Fibroblast of skin of right biceps (primary cell): ENCODE measurements at regions not wholly inside any gene's neighbourhood (a gene's known extent, or its start where the extent isn't known, plus 50 kb on each side); places are given as distances from the start of the nearest gene placed in this dataset.
"Not testable (repeated sequence)": the region's sequence is repeated elsewhere in the genome, so short reads cannot be mapped to it uniquely, and the experiment has no call there.

ENCODE experiments used
- DNase-seq: peaks from one replicate; pipeline ENCODE4 v3.0.0-alpha.2; 2013

DNA sequence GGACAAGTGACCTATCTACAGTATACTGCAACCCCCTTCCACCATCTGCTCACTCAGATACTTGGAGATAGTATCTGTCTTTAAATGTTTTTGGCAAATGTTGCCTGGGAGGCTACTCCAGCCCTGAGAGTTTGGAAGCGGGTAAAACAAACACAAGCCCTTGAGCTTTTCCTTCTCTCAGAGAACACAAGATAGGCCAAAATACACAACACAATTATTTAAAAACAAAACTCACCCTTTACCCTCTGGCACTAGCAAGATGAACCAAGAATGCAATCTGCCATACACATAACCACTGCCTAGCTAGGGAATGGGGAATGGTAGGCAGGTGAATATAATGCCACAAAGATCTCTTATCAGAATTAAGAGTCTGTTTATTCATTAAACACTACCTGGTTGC is 324.7 kb upstream of the FAM47C start:
- DNase-seq, result no peak

DNA sequence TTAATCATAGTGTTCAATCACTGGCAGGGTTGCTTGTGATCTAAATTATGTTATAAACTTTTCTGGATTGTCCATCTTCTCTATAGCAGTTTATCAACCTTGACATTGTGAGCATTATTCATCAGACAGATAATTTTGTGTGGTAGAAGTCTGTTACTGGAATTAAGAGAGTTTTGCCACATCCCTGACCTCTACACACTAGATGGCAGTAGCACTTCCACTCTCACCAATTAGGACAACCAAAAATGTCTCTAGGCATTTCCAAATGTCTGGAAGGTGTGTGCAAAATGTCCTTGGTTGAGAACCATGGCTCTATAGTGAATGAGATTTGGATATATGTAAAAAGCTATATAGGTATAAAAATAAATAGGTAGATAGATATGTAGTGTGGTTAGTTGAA is 324.1 kb upstream of the FAM47C start:
- no peak for DNase-seq

DNA sequence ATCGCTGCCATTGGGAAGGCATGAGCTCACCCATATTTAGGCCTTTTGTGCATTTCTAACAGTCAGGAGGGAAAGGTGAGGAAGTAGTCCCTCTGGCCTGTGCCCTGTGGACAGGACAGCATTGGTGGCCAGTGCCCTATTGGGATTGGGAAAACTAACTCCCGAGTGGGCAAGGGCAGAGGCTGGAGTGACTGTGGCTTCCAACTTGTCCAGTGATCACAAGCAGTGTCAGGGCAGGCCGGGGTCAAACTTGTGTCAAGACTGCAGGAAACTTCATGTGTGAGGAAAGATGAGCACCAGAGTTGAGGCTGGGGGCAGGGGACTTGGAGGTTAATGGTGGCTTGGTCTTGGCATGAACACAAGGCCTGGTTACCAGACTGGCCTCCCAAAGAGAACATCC is 286.2 kb upstream of the FAM47C start:
- DNase-seq, result no peak

DNA sequence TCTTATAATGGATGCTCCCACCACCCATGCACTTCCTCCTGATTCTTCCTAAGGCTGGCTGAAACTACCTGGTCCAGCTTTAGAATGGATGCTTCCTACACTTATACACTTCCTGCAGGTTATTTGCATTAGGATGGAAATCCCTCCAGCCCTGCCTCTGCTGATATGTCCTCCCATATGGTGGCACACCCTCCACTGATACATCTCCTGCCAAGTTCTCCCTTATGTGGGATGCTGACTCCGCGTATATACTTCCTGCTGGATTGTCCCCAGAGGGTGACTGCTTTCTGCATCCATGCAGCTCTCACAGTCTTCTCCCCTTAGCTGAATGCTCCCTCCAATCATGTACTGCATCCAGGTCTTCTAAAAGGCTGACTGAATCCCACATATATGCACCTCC is 254.6 kb upstream of the FAM47C start:
- DNase-seq, result no peak

DNA sequence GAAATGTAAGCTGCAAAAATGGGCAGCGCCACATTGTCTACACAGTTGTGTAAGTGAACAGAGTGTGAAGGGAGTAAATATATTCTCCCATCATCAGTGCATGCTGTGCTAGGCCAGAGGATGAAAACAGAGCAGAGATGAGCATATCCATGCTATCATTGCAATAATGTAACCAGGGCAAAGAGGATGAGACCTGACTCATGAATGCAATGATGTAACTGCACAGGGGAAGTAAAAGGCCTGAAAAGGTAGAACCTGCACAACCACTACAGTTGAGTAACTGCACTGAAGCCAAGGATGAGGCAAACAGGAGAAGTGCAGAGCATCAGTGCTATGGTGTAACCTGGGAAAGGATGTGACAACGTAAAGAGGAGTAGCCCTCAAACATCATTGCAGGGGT is 220.4 kb upstream of the FAM47C start:
- no peak for DNase-seq

DNA sequence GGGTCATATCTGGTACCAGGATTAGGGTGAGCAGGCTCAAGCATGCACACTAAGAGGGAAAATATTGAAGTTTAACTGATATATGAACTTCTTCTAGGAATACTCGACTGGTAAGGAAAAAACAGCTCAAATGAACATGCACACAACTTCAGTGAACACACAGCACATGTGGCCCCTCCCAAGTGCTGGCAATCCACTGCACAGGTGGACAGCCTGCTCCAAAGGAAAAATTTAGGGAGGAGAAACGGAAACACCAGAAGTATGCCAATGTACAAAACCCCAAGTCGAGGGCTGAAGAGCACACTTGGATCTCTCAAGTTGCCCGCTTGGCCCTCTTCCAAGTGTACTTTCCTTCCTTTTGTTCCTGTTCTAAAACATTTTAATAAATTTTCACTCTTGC is 205.0 kb upstream of the FAM47C start:
- DNase-seq, result no peak

DNA sequence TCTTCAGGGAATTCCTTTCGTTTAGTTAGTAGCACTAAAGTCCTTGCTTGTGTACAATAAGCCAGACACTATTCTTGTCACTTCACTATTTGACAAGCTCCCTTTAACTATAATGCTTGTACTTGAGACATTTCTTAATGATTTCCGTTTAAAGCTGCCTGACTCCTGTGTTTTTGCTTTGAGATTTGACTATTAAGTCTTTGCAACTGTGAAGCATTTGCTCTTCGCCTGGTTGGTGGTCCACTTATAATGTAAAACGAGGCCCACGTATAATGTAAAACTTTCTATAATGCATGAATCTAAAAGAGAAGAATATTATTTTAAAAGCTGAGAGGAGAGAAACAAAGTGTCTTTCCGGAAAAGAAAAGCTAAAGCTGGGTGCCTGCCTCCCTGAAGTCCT is 204.1 kb upstream of the FAM47C start:
- DNase-seq, result no peak

DNA sequence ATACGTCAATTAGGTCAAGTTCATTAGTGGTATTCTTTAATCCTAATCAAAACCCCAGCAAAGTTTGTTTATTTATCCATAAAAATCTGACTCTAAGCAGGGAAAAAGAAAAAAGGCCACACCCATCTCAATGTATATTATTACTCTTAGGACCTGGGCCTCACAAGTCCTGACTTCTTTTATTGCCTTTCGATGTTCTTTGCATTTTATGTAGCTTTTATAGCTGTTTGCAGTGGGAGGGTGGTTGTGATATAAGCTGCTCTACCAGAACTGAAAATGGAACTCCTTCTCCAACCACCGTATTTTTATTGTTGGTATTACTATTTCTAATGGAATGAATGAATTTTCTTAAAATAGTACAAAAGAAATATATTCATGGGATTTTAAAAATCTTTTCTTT is 163.3 kb upstream of the FAM47C start:
- DNase-seq, result no peak

DNA sequence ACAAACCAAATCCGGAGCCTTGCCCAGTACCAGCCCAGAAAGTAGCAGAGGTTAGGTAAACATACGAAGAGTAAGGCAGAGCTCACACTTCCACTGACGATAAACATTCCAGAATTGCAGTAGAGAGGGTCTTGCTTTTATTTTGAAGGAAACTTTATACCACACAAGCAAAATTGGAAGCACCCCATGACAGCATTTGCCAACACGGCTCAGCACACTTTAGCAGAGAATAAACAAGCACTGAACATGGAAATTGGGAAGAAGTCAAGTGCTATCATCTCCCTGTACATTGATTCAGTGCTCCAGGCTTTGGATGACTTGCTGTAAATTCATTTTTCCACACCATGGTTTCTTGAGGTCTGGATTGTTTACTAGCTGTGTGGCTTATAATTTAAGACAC is 160.7 kb upstream of the FAM47C start:
- DNase-seq, result no peak

DNA sequence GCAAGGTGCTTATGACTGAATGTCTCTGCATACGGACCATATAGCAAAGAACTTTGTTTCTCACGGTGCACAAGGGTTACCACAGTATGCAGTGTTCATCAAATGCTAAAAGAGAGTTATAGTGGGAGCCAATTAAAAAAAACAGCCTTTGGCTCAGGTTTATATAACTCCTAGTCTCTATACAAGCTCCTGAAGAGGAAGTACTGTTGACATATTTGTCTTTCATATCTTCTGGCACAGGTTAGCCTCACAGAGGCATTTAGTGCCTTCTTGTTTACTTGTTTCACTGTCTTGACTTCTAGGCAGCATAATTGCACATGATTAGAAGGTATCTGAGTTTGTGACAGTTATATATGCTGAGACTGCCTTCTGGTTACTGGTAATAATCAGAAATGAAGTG is 158.8 kb upstream of the FAM47C start:
- no peak for DNase-seq

DNA sequence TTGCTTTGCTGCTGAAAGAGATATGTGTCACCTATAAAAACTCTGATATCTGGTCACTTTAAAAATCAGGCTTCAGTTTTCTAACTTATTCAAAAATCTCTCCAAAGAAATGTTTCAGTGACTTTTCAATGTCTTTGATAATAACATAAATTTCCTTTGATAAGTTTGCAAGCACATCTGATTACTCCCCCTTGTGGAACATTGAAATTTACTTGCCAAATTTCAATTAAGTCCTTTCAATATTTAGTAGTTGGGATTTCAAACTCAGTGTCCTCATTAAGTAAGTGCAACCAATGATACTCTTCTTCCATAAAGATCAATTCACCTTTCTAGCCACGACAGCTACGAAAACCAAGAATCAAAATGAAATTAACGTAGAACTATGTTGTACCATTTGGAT is 151.3 kb upstream of the FAM47C start:
- no peak for DNase-seq

DNA sequence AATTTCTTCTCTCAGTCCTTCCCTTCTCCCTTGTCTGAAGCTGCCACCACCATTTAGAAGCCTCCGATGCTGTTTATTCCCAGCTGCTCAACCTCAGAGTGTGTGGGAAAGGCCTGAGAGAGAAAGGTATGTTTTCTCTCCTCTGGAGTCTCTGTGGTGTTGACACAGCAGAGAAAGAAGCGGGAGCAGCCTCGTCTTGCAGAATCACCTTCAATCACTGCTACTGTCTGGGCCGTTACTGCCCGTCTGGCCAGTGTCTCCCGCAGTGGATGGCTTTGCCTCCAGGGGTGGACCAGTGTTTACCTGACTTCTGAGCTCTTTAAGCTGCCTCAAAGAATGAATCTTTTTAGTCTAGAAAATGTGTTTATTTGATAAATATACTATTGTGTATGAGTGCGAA is 148.9 kb upstream of the FAM47C start:
- DNase-seq, result no peak

DNA sequence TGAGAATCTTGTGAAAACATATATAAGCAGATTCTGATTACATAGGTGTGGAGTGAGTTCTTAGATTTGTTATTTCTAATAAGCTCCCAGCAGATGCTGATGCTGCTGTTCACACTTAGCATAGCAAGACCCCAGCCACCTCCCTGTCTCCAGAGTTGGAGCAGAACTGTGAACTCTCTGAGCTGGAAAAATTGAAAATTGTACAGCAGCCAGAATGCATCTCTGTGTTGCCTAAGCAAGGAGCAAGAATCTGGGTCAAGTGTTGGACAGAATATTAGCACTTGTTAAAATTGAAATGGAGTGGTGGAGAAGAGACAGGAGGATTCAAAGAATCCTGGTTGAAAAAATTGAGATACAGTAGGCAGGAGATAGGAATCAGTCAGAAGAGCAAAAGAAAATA is 146.6 kb upstream of the FAM47C start:
- no peak for DNase-seq

DNA sequence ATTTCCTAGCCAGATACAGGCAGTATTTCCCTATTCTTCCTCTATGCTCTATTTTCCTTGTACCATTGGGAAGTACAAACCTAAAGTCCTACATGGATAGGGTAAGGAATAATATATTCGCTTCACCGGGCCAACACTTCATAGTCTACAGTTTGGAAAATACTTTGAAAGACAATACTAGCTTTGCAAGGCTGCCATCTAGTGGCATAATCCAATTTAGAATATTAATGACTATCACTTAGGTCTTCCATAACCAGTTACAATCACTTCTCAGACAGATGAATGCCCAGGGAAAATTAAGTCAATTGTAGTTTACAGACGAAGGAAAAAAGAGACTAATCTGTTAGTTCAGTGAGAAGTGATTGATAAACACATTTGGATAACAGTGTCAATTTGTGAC is 141.0 kb upstream of the FAM47C start:
- DNase-seq, result peak; percentile 7

DNA sequence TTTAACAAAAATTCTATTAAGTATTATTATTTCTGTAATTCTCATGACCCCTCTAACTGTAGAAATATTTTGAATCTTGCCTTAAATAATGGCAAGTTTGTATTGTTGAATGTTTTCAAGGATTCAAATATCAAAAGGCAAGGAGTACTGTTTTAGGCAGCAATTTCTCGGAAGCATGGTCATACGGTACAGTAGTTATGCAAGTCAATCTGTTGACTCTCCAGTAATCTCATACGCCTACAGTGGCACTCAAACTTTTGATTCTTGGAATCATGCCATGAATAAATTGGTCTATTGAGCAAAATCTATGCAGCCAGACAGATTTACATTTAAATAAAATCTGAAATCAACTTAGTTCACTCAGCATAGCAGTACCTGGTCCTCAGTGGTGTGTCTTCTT is 139.6 kb upstream of the FAM47C start:
- no peak for DNase-seq

DNA sequence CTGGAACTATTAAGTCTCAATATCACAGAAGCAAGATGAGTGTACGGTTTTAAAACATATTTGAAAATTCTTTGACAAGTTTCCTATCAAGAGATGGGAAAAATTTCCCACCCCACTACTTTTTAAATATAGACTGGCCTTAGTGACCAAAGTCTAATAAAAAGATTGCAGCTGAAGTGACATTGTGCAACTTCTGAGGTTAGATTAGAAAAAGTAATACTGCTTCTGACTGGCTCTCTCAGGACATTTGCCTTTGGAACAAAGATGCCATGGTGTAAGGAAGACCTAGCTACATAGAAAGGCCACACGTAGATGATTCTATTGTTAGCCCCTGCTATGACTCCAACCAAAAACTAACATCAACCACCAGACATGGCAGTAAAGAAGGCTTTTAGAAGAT is 138.7 kb upstream of the FAM47C start:
- no peak for DNase-seq

DNA sequence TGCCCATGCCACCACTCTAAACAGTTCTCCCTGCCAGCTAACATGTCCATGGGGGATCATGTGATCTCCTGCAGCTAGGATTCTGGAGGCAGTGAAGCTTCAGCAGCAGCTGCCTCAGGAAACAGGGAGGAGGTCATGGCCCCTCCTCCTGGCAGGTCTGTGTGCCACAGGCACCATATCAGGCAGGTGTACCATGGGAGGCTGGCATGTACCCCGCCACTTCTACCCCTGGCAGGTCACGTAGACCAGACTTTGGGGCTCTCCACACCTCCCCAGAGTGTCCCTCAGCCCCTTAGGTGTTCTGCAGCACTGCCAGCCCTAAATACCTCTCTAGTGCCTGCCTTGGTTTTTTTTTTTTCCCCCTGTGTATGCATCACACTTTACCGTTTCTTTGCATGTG is 110.5 kb upstream of the FAM47C start:
- no peak for DNase-seq

DNA sequence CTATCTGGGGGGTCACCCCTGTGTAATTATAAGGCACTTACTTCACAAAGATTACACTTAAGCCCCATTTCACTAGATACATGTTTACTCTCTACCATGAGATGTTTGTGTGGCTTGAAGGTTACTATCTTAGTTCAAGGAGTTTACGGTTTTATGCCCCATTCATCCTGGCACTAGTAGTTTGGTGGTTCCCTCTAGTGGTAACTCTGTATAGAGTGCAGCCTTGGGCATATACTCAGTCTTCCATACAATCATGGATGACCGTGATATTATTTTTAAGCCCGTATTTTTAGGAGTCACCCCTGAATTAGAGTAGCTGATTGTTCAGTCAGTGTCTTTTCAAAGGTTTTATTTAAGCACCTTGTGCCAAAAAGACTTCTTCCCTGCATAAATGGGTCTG is 109.9 kb upstream of the FAM47C start:
- peak; percentile 0 for DNase-seq

DNA sequence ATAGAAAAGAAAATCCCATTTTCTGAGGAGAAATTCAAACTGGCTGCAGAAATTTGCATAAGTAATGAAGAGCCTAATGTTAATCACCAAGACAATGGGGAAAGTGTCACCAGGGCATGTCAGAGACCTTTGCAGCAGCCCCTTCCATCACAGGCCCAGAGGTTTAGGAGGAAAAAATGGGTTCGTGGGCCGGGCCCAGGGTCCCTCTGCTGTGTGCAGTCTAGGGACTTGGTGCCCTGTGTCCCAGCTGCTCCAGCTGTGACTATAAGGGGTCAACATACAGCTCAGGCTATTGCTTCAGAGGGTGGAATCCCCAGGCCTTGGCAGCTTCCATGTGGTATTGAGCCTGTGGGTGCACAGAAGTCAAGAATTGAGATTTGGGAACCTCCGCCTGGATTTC is 103.6 kb upstream of the FAM47C start:
- DNase-seq, result not testable (repeated sequence)

DNA sequence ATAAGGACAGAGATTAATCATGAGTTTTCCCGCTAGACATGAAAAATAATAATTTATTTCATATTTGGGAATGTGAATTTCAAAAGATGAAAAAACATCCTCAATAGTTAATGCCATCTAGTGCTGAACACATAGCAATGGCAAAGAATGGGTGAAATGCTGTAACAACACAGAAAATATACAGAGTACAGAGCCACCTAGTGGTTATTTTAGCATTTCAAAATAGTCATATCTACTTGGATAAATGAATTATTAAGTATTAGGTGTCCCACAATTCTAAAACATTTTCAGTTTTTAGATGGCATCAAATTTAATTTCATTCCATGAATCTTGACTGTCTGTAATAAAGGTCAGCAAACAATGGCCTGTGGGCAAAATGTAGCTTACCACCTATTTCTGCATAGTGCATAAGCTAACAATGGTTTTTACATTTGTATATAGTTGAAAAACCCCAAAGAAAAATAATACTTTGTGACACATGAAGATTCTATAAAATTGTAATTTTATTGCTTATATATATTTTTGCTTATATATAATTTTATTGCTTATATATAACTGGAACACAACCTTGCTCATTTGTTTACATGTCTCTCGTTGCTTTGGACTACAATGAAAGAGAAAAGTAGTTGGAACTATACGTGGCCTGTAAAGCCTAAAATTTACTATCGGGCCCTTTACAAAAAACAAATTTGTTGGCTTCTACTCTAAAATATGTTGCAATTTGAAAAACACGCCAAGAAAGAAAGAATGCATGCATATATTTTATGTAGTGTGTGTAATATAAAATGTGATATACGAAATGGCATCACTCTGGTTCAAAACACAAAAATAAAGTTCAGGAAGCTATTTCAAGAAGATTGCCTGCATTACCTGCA is 99.1 kb upstream of the FAM47C start:
- DNase-seq, result peak; percentile 6

DNA sequence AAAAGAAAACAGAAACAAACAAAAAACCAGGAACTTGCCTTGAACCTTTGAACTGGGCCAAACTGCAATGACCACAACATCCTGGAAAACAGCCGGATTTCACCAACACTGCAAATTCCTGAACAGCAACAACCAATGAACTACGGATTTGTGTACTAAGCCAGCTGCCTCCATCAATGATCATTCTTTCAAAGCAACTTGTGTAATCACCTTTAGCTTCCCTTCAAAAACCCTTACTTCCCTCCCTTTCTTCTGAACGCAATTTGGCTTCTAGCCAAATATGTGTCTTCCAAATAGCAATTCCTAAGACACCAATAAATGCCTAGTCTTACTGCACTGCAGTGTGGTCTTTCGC is 98.5 kb upstream of the FAM47C start:
- no peak for DNase-seq

DNA sequence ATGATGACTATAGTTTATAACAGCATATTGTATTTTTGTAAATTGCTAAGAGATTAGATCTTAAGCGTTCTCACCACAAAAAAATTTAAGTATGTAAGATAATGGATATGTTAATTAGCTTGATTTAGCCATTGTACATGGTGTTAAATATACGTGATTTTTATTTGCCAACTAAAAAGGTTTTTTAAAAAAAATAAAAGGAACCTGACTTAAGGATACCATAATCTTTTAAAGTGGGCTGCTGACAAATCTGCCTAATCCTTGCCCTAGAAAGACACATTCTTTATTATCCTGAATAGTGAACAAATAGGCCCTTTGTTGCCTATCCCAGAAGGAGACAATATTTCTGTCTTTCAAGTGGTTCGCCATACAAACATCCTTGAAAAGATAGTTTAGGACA is 94.6 kb upstream of the FAM47C start:
- DNase-seq, result no peak

DNA sequence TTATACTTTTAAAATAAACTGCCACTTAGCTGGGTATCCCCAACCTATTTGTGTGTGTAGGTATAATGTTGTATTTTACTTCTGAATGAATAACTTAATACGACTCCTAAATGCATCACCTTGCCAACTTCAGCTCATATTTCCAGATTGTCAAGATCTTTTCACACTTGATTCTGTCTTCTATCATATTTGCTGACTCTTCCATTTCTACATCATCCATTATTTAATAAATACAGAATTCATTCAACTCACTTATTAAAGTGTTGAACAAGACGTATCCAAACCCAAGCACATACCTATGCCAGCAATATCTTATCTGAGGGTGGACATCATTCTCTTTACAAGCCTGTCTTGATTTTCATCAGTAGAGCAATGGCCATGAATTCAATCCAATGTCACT is 91.2 kb upstream of the FAM47C start:
- no peak for DNase-seq

DNA sequence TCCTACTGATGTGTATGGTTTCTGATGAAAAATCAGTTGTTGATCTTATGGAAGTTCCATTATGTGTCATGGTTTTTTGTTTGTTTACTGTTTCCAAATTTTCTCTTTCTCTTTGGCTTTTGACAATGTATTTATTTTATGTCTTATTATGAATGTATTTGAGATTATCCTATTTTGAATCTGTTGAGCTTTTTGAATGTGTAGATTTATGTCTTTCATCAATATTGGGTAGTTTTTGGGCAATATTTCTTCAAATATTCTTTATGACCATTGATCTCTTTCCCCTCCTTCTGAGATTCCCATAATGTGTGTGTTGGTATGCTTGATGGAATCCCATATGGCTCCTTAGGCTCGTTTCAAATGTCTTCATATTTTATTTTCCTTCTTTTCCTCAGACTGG is 80.5 kb upstream of the FAM47C start:
- no peak for DNase-seq

DNA sequence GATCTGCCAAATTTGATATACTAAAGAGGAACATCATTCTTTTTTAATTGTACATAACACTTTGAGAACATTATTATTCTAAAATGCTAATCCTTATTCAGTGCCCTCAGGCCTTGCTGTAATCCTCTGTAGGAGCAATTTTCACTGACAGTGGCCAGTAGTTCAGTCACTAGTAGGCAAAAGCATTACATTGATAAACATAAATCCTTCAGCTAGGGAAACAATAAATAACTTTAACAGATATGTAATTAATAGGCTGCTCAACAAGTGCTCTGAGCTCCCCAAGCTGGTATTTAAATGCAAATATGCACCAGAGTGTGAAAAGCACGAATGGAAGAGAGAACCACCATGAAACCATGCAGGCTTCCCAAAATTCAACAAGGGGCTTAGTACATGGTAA is 77.7 kb upstream of the FAM47C start:
- no peak for DNase-seq

DNA sequence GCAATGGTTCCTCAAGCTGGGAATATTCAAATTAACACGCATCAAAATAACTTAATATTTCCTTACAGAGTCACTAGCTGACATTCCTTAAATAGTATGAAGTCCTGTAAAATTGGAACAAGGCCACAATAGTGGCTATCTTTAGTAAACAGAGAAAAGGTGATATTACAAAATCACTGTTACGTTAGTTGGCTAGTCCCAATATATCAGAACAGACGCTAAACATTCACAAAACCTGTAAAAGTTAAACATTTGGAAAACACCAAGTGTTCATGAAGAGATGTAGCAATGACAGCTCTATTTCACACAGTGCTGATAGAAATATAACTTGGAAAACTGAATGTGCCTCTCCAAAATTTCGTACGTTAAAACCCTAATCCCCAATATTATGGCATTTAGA is 61.0 kb upstream of the FAM47C start:
- DNase-seq, result no peak
